OCI-M1 (cell line): ENCODE measurements at regions not wholly inside any gene's neighbourhood (a gene's known extent, or its start where the extent isn't known, plus 50 kb on each side); places are given as distances from the start of the nearest gene placed in this dataset.

Source experiments
- DNase-seq: peaks from one replicate; lab custom pipeline; 2025; lab: John Stamatoyannopoulos, UW

- no peak for DNase-seq
Measured at GRCh38 chr2:830419-831224, 120.0 kb upstream of the SNTG2 start.

GRCh38 chr2:829047-829446 lies 121.6 kb upstream of the SNTG2 start:
- no peak for DNase-seq

DNA sequence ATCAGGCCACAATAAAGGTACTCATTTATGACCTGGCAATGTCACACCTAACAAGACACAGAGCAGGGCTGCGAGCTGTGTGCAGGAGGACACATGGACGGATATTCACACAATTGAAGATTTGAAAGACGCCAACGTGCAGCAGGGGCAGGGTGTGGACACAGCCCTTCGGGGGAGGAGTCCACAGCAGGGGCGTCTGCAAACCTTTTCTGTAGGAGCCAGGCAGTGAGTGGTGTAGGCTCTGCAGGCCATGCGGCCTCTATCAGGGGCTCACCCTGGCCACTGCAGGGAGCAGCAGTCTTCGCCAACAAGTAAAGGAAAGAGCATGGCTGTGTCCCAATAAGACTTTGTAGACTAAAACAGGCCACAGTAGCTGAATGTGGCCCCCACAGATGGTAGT lies 125.7 kb upstream of the SNTG2 start:
- no peak for DNase-seq

- no peak for DNase-seq
Measured at GRCh38 chr2:824524-824923, 126.1 kb upstream of the SNTG2 start.

GRCh38 chr2:821546-821945 lies 129.1 kb upstream of the SNTG2 start:
- DNase-seq: no peak

- DNase-seq: no peak
Measured at GRCh38 chr2:819601-820000, 131.0 kb upstream of the SNTG2 start.

GRCh38 chr2:819121-819520 lies 131.5 kb upstream of the SNTG2 start:
- no peak for DNase-seq

DNA sequence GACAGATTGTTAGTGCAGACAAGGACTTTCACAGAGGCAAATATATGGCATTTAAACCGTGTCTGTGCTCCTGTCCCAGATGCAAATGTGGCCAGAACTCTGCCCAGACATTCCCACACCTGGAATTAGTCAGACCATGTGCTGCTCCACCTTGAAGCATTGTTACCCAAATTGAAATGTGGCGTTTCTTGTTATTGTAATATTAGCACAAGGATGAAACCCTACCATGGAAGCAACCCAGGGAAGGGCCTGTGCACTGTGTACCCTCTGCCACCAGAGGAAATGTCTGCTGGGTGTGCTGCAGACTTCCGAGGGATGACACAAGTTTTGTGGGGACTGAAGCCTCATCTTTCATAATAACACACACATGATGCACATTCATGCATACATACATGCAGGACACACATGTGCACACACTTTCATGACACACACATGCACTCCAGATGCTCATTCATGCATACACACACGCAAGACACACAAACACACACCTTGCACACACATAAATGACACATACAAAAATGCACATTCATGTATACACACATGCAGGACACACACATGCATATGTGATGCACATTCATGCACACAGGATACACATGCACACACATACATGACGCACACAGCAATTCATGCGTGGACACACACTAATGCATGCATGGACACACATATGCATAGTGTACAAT lies 133.2 kb upstream of the SNTG2 start:
- no peak for DNase-seq

DNA sequence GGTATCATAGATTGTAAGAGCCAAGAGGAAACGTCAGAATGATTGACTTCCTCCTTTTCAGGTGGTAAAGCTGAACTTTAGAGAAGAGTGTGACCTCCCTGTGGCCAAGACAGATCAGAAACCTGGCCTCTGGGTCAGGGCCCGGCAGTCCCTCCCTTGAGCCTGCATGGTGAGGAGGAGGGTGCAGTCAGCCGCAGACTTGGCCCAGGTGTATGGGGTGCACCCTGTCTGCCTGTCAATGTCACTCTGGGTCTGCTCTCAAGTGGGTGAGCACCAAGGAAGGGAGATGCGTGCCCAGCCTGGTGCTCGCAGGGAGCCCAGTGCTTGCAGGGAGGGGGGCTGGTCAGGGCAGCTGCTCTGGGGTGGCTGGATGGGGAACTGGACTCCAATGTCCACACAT lies 134.4 kb upstream of the SNTG2 start:
- no peak for DNase-seq

- DNase-seq: no peak
Measured at GRCh38 chr2:810397-810796, 133.2 kb upstream of the TMEM18 start.

DNA sequence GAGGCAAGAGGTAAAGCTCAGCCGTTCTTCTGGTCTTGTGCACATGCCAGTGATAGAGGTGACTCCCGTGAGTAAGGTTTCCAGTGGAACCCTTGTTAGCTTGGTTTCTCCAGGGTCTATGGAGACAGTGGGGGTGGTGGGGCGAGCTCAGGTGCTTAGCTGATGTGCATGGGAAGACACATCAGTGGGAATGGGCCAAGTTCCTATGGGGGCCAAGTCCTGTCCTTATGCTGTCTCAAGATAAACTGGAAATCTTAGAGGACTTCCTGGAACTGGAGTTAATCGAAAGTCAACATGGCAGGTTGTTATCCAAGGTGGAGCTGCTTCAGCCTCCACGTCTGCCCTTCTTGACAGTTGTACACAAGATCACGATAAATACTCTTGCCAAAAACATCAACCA lies 130.1 kb upstream of the TMEM18 start:
- DNase-seq: no peak

DNA sequence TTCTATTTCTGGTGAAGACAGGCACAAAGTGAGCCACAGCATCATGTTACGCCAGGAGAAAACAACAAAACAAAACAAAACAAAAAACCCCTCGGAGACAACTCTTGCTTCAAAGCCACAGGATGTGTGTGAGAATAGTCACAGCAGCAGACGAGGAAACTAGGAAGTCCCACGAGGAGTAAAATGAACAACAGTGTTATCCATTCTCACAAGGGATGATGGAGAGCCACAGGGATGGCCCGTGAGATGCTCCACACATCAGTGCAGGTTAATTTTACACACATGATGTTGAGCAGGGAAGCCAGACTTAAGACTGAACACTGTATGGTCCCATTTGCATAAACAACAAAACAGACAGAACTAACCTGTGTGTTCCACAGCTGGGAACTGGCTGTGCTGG lies 128.5 kb upstream of the TMEM18 start:
- no peak for DNase-seq

GRCh38 chr2:797993-798392 lies 120.8 kb upstream of the TMEM18 start:
- DNase-seq: no peak

DNA sequence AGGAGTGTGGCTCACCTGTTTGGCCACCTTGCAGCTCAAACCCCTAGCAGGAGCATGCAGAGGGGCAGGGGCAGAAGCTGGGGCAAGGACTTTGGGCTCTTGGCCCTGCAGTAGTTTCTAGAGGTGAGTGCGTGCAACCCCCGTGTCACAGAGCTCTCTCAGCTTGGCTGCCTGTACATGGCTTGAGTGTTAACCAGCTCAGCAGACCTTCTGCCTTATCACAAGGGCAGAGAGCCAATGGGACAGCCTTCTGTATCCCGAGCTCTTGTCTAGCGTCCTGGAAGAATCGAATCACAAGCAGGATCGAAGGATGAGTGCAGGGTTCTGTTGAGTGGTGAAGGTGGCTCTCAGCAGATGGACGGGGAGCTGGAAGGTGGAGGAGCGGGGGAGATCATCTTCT lies 120.3 kb upstream of the TMEM18 start:
- no peak for DNase-seq

DNA sequence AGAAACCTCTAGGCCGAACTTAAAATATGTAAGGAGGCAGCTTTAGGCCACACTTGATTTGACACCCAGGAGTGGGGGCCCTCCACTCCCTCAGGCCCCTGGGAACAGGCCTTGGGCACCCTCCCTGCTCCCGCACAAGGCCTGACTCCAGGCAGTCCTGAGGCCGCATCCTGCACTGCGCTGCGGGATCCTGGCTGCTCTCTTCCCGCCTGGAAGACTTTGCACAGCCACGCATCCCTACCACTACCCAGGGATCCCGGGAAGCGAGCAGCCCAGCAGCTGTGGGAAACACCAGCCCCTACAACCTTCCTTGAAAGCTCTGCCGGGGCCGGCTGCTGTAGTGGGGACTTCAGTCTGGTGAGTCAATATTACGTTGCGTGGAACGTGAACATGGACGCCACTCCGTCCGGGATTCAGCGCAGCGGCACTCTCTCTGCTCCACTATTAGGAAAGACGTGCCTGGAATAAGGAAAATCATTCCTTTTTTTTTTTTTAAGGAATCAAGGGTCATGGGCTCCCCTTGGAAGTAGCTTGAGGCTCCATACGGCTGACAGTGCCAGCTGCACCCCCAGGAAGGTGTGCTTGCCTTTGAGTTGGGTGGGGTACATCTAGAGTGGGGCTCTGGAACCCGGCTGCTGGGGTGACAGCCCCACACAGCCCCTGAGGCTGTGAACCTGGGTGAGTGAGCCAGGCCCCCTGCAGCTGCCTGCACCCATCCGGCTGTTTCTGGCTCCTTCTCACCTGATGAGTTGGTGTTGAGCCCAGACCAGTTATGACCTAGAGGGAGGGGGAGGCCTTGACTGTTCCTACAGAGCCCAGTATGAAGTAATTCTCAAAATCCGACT lies 119.2 kb upstream of the TMEM18 start:
- DNase-seq: no peak

- no peak for DNase-seq
Measured at GRCh38 chr2:795531-796041, 118.4 kb upstream of the TMEM18 start.

DNA sequence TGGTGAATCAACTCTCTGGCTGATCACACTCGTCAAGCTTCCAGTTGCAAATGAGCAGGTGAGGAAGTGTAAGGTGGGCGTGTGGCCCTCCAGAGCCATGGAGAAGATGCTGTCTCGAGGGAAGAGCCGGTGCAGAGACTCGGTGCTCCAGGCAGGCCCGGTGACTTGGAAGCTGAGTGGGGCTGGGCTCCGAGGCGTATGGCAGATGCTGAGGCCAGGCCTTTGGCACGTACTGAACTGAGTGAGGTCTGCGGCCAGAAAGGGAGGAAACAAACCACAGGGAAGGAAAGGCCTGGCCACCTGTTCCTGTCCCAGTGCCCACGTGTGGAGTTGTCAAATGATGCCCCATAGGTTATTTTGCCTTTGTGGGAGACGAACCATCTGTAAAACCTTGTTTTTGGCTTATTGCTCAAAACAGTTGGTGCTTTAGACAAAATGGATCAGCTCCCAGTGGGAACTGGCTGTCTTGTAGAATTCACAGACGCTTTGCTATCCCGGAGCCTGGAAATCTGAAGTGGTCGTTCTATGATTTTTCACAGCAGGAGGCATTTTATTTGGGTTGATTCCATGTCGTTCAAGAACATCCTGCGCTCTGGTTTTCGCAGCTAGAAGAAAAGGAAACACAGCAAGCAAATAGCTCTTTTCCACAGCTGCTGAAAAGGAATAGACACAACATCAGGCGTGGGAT lies 117.5 kb upstream of the TMEM18 start:
- no peak for DNase-seq

- no peak for DNase-seq
Measured at GRCh38 chr2:793236-793635, 116.0 kb upstream of the TMEM18 start.

GRCh38 chr2:792687-793086 lies 115.5 kb upstream of the TMEM18 start:
- no peak for DNase-seq

DNA sequence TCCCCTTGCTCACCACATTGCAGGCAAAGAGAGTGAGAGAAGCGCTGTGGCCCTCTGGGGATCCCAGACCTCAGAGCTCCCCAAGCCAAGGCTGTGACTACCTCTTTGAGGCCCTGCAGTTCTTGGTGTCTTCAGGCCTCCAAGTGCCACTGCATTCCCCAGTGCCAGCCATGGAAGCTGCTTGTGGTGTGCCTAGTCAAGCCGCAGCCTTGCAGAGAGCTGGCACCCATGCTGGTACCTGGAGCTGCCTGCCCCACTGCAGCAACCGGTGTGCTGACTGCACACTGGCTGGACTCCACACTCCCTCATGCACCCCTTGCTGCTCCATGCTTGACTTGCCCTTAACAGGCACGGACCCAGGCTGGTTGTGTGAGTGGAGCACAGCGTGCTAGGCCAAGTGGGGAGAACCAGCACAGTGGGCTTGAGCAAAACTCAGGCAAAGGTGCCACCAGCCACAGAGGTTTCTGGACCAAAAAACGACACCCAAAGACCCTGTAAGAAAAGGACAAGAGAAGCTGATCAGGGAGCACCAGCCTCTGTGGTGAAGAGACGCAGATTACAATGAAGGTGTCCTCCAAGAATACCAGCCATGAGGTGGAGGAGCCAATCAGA lies 113.5 kb upstream of the TMEM18 start:
- no peak for DNase-seq

- DNase-seq: no peak
Measured at GRCh38 chr2:790081-790480, 112.9 kb upstream of the TMEM18 start.

DNA sequence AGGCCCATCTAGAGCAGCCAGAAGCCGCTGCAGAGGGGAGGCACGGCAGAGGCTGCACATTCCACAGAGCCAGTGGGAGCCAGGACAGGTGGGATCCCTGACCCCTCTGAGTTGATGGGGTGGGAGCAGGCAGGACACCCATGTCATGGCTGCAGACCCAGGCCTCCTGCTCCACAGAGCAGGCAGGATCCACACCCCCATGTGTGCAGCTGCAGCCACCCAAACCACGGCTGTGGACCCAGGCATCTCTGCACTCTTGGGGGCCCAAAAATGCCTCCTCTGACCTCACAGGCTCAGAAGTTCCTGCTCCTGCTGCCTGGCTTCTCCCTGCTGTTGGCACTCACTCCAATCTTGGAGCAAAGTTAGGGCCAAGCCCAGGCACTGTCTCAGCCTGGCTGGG lies 112.3 kb upstream of the TMEM18 start:
- DNase-seq: no peak
